Prostate gland (tissue), 2 donors: ENCODE measurements at regions not wholly inside any gene's neighbourhood (a gene's known extent, or its start where the extent isn't known, plus 50 kb on each side); places are given as distances from the start of the nearest gene placed in this dataset.

ENCODE experiments used
- DNase-seq: peaks from one replicate; pipeline ENCODE4 v3.0.0-alpha.2; 2019; ENCODE audit warnings: low spot score
- H3K27ac ChIP-seq, 2 donors: fragments of 200-600 bp; sonication (generic); 2 replicates each; pipeline ENCODE4 v1.5.1; 2017 to 2019
- H3K27me3 ChIP-seq: fragments of 200-600 bp; sonication (generic); replicated peaks from 2 replicates; pipeline ENCODE4 v1.5.1; 2019; ENCODE audit not compliant: insufficient read depth
- H3K36me3 ChIP-seq, 2 donors: fragments of 200-600 bp; sonication (generic); 1 replicate in 1 of 2; 2 replicates in 1 of 2; pipeline versions ENCODE4 v1.5.1 to v1.8.1; 2017 to 2019
- H3K4me1 ChIP-seq: fragments of 200-600 bp; sonication (generic); replicated peaks from 2 replicates; pipeline ENCODE4 v1.5.1; 2019
- H3K4me3 ChIP-seq, 2 donors: fragments of 200-600 bp; sonication (generic); 2 replicates each; pipeline ENCODE4 v1.5.1; 2017 to 2019
- H3K9me3 ChIP-seq: fragments of 200-600 bp; sonication (generic); 2 replicates; pipeline ENCODE4 v1.5.1; 2017
- POLR2A ChIP-seq: fragments of 450-650 bp; IDR thresholded peaks from one replicate; pipeline ENCODE4 v1.6.1; 2016; ENCODE audit warnings: antibody characterized with exemption, mild to moderate bottlenecking
- POLR2AphosphoS5 ChIP-seq: sonication (generic); formaldehyde crosslinking; IDR thresholded peaks from one replicate; pipeline ENCODE4 v1.6.1; 2017; ENCODE audit warnings: antibody characterized with exemption
- WGBS: methylation state at CpG from one replicate; pipeline ENCODE4 v1.1.5; 2018; 5-methylcytosine and 5-hydroxymethylcytosine counted together
- intact Hi-C: fragments of 100-400 bp; cut with DNase I; formaldehyde crosslinking; loops from one replicate; pipeline ENCODE4 v1.14.2; 2022
- TF ChIP-seq, protein P1 (sequence below), 4 experiments: fragments of 200-600 bp in 2 of 4; fragments of 450-650 bp in 2 of 4; sonication (generic) in 2 of 4; IDR thresholded peaks; 1 replicate in 3 of 4; 2 replicates in 1 of 4; pipeline ENCODE4 v1.5.1; 2016 to 2019; ENCODE audit warnings: antibody characterized with exemption in 4 of 4, mild to moderate bottlenecking in 2 of 4, moderate library complexity in 2 of 4

- Histone ChIP-seq H3K4me3 (no peak overlapping the region), H3K4me1 (no peaks in the 10 kb centered on the region), H3K36me3 (no peaks in the 10 kb centered on the region), H3K27ac (no peak overlapping the region), H3K27me3 (no peaks in the 10 kb centered on the region), H3K9me3 (no peaks in the 10 kb centered on the region)
- intact Hi-C loops: no loop called here
- TF ChIP-seq POLR2A: no peak
- TF ChIP-seq POLR2AphosphoS5: no peak
- TF ChIP-seq, protein P1, sequence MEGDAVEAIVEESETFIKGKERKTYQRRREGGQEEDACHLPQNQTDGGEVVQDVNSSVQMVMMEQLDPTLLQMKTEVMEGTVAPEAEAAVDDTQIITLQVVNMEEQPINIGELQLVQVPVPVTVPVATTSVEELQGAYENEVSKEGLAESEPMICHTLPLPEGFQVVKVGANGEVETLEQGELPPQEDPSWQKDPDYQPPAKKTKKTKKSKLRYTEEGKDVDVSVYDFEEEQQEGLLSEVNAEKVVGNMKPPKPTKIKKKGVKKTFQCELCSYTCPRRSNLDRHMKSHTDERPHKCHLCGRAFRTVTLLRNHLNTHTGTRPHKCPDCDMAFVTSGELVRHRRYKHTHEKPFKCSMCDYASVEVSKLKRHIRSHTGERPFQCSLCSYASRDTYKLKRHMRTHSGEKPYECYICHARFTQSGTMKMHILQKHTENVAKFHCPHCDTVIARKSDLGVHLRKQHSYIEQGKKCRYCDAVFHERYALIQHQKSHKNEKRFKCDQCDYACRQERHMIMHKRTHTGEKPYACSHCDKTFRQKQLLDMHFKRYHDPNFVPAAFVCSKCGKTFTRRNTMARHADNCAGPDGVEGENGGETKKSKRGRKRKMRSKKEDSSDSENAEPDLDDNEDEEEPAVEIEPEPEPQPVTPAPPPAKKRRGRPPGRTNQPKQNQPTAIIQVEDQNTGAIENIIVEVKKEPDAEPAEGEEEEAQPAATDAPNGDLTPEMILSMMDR (IDR thresholded peaks at IDR 0.05): no peak
- no peak for DNase-seq
- WGBS: 88% methylated on average over 3 of the region's 3 CpGs
These were observed 142.2 kb downstream of the RXFP2 start for GRCh38 chr13:31881495-31881882.

DNA sequence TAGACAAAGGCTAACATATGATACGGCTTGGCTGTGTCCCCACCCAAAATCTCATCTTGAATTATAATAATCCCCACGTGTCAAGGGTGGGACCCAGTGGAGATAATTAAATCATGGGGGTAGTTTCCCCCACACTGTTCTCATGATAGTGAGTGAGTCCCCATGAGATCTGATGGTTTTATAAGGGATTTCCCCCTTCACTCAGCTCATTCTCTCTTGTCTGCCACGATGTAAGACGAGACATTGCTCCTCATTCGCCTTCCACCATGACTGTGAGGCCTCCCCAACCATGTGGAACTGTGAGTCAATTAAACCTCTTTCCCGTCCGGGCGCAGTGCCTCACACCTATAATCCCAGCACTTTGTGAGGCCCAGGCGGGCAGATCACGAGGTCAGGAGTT, 143.5 kb downstream of the RXFP2 start:
- no peak overlapping the region for H3K27ac ChIP-seq
- intact Hi-C loops: no loop called here
- H3K9me3 ChIP-seq: no peaks in the 10 kb centered on the region
- no peaks in the 10 kb centered on the region for H3K36me3 ChIP-seq
- no peak overlapping the region for H3K4me3 ChIP-seq
- no peaks in the 10 kb centered on the region for H3K4me1 ChIP-seq
- DNase-seq: no peak
- TF ChIP-seq, protein P1 (IDR thresholded peaks at IDR 0.05): no peak
- TF ChIP-seq POLR2A: no peak
- no peak for TF ChIP-seq POLR2AphosphoS5
- no peaks in the 10 kb centered on the region for H3K27me3 ChIP-seq
- 87% methylated on average over 10 of the region's 10 CpGs for WGBS

DNA sequence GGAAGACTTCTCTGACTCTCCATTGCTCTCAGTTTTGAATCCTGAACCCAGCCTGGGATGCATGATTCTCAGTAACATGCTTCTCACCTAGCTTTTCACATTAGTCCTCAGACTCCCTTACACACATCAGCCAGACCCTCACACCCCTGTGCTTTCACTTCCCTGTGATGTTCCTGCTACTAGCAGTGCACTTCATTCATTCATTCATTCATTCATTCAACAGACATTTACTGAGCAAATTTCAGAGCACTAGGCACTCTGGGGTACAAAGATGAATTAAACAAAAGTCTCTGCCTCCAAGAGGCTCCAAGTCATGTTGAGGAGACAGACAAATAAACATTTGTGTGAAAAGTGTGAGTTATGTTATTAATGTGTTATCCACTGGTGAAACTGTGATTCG, 145.2 kb downstream of the RXFP2 start:
- Histone ChIP-seq H3K36me3 (no peaks in the 10 kb centered on the region), H3K27ac (no peak overlapping the region), H3K4me3 (no peak overlapping the region), H3K4me1 (no peaks in the 10 kb centered on the region), H3K9me3 (no peaks in the 10 kb centered on the region), H3K27me3 (no peaks in the 10 kb centered on the region)
- 95% methylated on average over 1 of the region's 1 CpG for WGBS
- intact Hi-C loops: no loop called here
- TF ChIP-seq POLR2AphosphoS5: no peak
- TF ChIP-seq, protein P1 (IDR thresholded peaks at IDR 0.05): no peak
- TF ChIP-seq POLR2A: no peak
- no peak for DNase-seq

- intact Hi-C loops: no loop called here
- Histone ChIP-seq H3K4me1 (no peaks in the 10 kb centered on the region), H3K36me3 (no peaks in the 10 kb centered on the region), H3K9me3 (no peaks in the 10 kb centered on the region), H3K4me3 (no peak overlapping the region), H3K27me3 (no peaks in the 10 kb centered on the region), H3K27ac (no peak overlapping the region)
- TF ChIP-seq, protein P1 (IDR thresholded peaks at IDR 0.05): no peak
- TF ChIP-seq POLR2AphosphoS5: no peak
- no peak for TF ChIP-seq POLR2A
- DNase-seq: no peak
- WGBS: 63% methylated on average over 6 of the region's 6 CpGs
These were observed 145.6 kb upstream of the FRY start for GRCh38 chr13:31885994-31886393.

- no peak for DNase-seq
- intact Hi-C loops: no loop called here
- Histone ChIP-seq H3K27ac (no peak overlapping the region), H3K27me3 (no peaks in the 10 kb centered on the region), H3K9me3 (no peaks in the 10 kb centered on the region), H3K36me3 (no peaks in the 10 kb centered on the region), H3K4me1 (no peaks in the 10 kb centered on the region), H3K4me3 (no peak overlapping the region)
- whole genome bisulfite sequencing: 53% methylated on average over 2 of the region's 2 CpGs
- TF ChIP-seq POLR2AphosphoS5: no peak
- TF ChIP-seq POLR2A: no peak
- TF ChIP-seq, protein P1 (IDR thresholded peaks at IDR 0.05): no peak
These were observed 144.3 kb upstream of the FRY start for GRCh38 chr13:31887286-31887685.
